GM18870 (cell line): ENCODE measurements at regions not wholly inside any gene's neighbourhood (a gene's known extent, or its start where the extent isn't known, plus 50 kb on each side); places are given as distances from the start of the nearest gene placed in this dataset.

Experiments
- ATAC-seq: cut with Tn5 transposase; IDR thresholded peaks from one replicate; pipeline ENCODE4 v1.9.1; 2021; ENCODE audit warnings: moderate library complexity; ENCODE audit not compliant: unreplicated experiment

GRCh38 chr4:11625211-11625610 lies 196.5 kb upstream of the HS3ST1 start:
- no peak for ATAC-seq

GRCh38 chr4:11624370-11624769 lies 195.7 kb upstream of the HS3ST1 start:
- no peak for ATAC-seq

GRCh38 chr4:11623726-11624037 lies 195.0 kb upstream of the HS3ST1 start:
- no peak for ATAC-seq

GRCh38 chr4:11622961-11623725 lies 194.4 kb upstream of the HS3ST1 start:
- no peak for ATAC-seq

GRCh38 chr4:11620861-11621260 lies 192.2 kb upstream of the HS3ST1 start:
- no peak for ATAC-seq

GRCh38 chr4:11618666-11619282 lies 190.1 kb upstream of the HS3ST1 start:
- no peak for ATAC-seq

GRCh38 chr4:11616856-11617255 lies 188.2 kb upstream of the HS3ST1 start:
- ATAC-seq: no peak

GRCh38 chr4:11615601-11616000 lies 186.9 kb upstream of the HS3ST1 start:
- no peak for ATAC-seq

- ATAC-seq: no peak
Measured at GRCh38 chr4:11614426-11614825, 185.7 kb upstream of the HS3ST1 start.

GRCh38 chr4:11611868-11612267 lies 183.2 kb upstream of the HS3ST1 start:
- ATAC-seq: no peak

- no peak for ATAC-seq
Measured at GRCh38 chr4:11609751-11610150, 181.1 kb upstream of the HS3ST1 start.

GRCh38 chr4:11608992-11609391 lies 180.3 kb upstream of the HS3ST1 start:
- ATAC-seq: no peak

GRCh38 chr4:11606078-11606477 lies 177.4 kb upstream of the HS3ST1 start:
- ATAC-seq: no peak

- no peak for ATAC-seq
Measured at GRCh38 chr4:11605597-11605996, 176.9 kb upstream of the HS3ST1 start.

- ATAC-seq: no peak
Measured at GRCh38 chr4:11604821-11605220, 176.1 kb upstream of the HS3ST1 start.

- ATAC-seq: no peak
Measured at GRCh38 chr4:11603591-11604194, 175.0 kb upstream of the HS3ST1 start.

- no peak for ATAC-seq
Measured at GRCh38 chr4:11602606-11603340, 174.1 kb upstream of the HS3ST1 start.

- no peak for ATAC-seq
Measured at GRCh38 chr4:11599064-11599463, 170.4 kb upstream of the HS3ST1 start.

GRCh38 chr4:11598591-11598990 lies 169.9 kb upstream of the HS3ST1 start:
- no peak for ATAC-seq

- no peak for ATAC-seq
Measured at GRCh38 chr4:11597506-11597905, 168.8 kb upstream of the HS3ST1 start.

- no peak for ATAC-seq
Measured at GRCh38 chr4:11596989-11597388, 168.3 kb upstream of the HS3ST1 start.
